K562 (cell line): ENCODE measurements at regions not wholly inside any gene's neighbourhood (a gene's known extent, or its start where the extent isn't known, plus 50 kb on each side); places are given as distances from the start of the nearest gene placed in this dataset.

Experiments used
- ATAC-seq: fragments of 200-7000 bp; cut with Tn5 transposase; 3 replicates; pipeline ENCODE4 v1.9.1; 2020; ENCODE audit warnings: moderate library complexity
- BruUV-seq: library from RNA; stranded (reverse); fragments of 400-500 nt; replicated peaks from 2 replicates; lab custom pipeline; 2021; lab: Mats Ljungman, UMichigan
- CTCF ChIA-PET: fragments of 300-600 bp; formaldehyde crosslinking; extraction: SDS; loops from one replicate; lab custom pipeline; 2021; ENCODE audit warnings: low intra/inter-chr PET ratio; lab: Yijun Ruan, JAX
- POLR2A ChIA-PET: fragments of 300-600, 350-650 bp; sonication (Branson Sonifier 250); formaldehyde crosslinking; extraction: SDS; loops from one replicate; lab custom pipeline; 2021; ENCODE audit warnings: antibody characterized with exemption, inconsistent platforms; lab: Yijun Ruan, JAX
- DNase-seq, 4 experiments: peaks; one replicate each; pipeline versions ENCODE4 v3.0.0 to v3.0.0-alpha.2; 2011 to 2018; ENCODE audit warnings: low spot score in 3 of 4, mixed read lengths in 3 of 4; ENCODE audit errors: extremely low read depth in 1 of 4
- FAIRE-seq: peaks from 2 replicates; lab custom pipeline; 2011; peaks lifted over from hg19 to GRCh38; lab: Jason Lieb, UNC
- H2AFZ ChIP-seq: 2 replicates; pipeline ENCODE4 v1.6.0; 2011; ENCODE audit warnings: low read depth, low read length, control low read depth, inconsistent platforms
- H3K27ac ChIP-seq: fragments of 200-600 bp; 3 replicates; pipeline ENCODE4 v1.8.0; 2011; ENCODE audit warnings: low read depth, mild to moderate bottlenecking, control low read depth, inconsistent platforms, low read length, moderate library complexity, mixed read lengths; ENCODE audit errors: extremely low read depth
- H3K27me3 ChIP-seq, 2 experiments: fragments of 300-600 bp in 1 of 2; 2 replicates in 1 of 2; 3 replicates in 1 of 2; pipeline versions ENCODE4 v1.6.0 to v1.8.0; 2011; ENCODE audit warnings: inconsistent platforms in 2 of 2, low read length in 2 of 2, mild to moderate bottlenecking in 1 of 2, mixed read lengths in 1 of 2, moderate library complexity in 1 of 2; ENCODE audit not compliant: control insufficient read depth in 2 of 2, insufficient read depth in 2 of 2
- H3K36me3 ChIP-seq: fragments of 300-600 bp; 3 replicates; pipeline ENCODE4 v1.8.0; 2011; ENCODE audit warnings: mild to moderate bottlenecking, low read length, inconsistent platforms; ENCODE audit not compliant: control insufficient read depth, insufficient read depth
- H3K4me1 ChIP-seq, 2 experiments: fragments of 200-600 bp in 1 of 2; replicated peaks in 1 of 2; 2 replicates in 1 of 2; 3 replicates in 1 of 2; pipeline versions ENCODE4 v1.5.1 to v1.8.0; 2011; ENCODE audit warnings: inconsistent platforms in 2 of 2, low read length in 2 of 2, mild to moderate bottlenecking in 1 of 2, mixed read lengths in 1 of 2, moderate library complexity in 1 of 2; ENCODE audit not compliant: control insufficient read depth in 2 of 2, insufficient read depth in 2 of 2
- H3K4me2 ChIP-seq: 2 replicates; pipeline ENCODE4 v1.6.1; 2011; ENCODE audit warnings: low read length, control low read depth, inconsistent platforms, mixed read lengths; ENCODE audit not compliant: insufficient read depth
- H3K4me3 ChIP-seq: fragments of 200-600 bp; sonication (generic), shearing (Covaris generic); 2 replicates; pipeline ENCODE4 v1.5.1; 2016; ENCODE audit warnings: control low read depth, inconsistent platforms
- H3K79me2 ChIP-seq: fragments of 200-600 bp; 3 replicates; pipeline ENCODE4 v1.8.0; 2011; ENCODE audit warnings: low read length, inconsistent platforms; ENCODE audit not compliant: control insufficient read depth, insufficient read depth
- H3K9ac ChIP-seq, 2 experiments: 2 replicates each; pipeline versions ENCODE4 v1.6.0 to v1.6.1; 2011; ENCODE audit warnings: low read depth in 2 of 2, low read length in 2 of 2, control low read depth in 1 of 2, inconsistent platforms in 1 of 2, mild to moderate bottlenecking in 1 of 2, mixed read lengths in 1 of 2; ENCODE audit not compliant: insufficient read depth in 1 of 2
- H3K9me1 ChIP-seq: one replicate; pipeline ENCODE4 v1.6.0; 2011; ENCODE audit warnings: inconsistent platforms, mild to moderate bottlenecking, low read length, moderate library complexity; ENCODE audit not compliant: control insufficient read depth, insufficient read depth
- H3K9me3 ChIP-seq: replicated peaks from 2 replicates; pipeline ENCODE4 v1.5.1; 2011; ENCODE audit warnings: low read depth, low read length, inconsistent platforms; ENCODE audit not compliant: control insufficient read depth, insufficient read depth
- H4K20me1 ChIP-seq: replicated peaks from 2 replicates; pipeline ENCODE4 v1.6.1; 2011; ENCODE audit warnings: low read length, inconsistent platforms, mixed read lengths; ENCODE audit not compliant: control insufficient read depth, insufficient read depth
- CBX1 ChIP-seq: sonication (generic); IDR thresholded peaks from 2 replicates; pipeline ENCODE4 v1.6.1; 2016; ENCODE audit warnings: antibody characterized with exemption, low read depth, mild to moderate bottlenecking
- DPF2 ChIP-seq: fragments of 450-650 bp; IDR thresholded peaks from 2 replicates; pipeline ENCODE4 v1.6.1; 2016
- EGR1 ChIP-seq: fragments of 450-650 bp; conservative IDR thresholded peaks from 2 replicates; pipeline ENCODE4 v1.6.1; 2017; ENCODE audit warnings: mild to moderate bottlenecking
- ETV6 ChIP-seq, 3 experiments: fragments of 150-350 bp in 1 of 3; sonication (generic) in 1 of 3; formaldehyde crosslinking in 1 of 3; IDR thresholded peaks; 2 replicates each; pipeline versions ENCODE4 v1.6.1 to v1.8.0; 2014 to 2022; ENCODE audit warnings: borderline replicate concordance in 2 of 3, low read depth in 2 of 3, antibody characterized with exemption in 1 of 3, low read length in 1 of 3, mild to moderate bottlenecking in 1 of 3, missing genetic modification reagents in 1 of 3
- NFIX ChIP-seq: fragments of 250-450 bp; sonication (Bioruptor Pico); IDR thresholded peaks from 2 replicates; pipeline ENCODE4 v1.4.0; 2020; ENCODE audit warnings: low read depth, mild to moderate bottlenecking, moderate library complexity
- NRF1 ChIP-seq, 2 experiments: fragments of 450-650 bp; IDR thresholded peaks in 1 of 2; conservative IDR thresholded peaks in 1 of 2; 2 replicates each; pipeline ENCODE4 v1.6.1; 2014; ENCODE audit warnings: mild to moderate bottlenecking in 2 of 2
- TAL1 ChIP-seq: fragments of 450-650 bp; IDR thresholded peaks from 2 replicates; pipeline ENCODE4 v1.6.1; 2016; ENCODE audit warnings: mild to moderate bottlenecking
- ZBED1 ChIP-seq: IDR thresholded peaks from 2 replicates; pipeline ENCODE4 v1.6.1; 2014
- ZFX ChIP-seq: sonication (generic); formaldehyde crosslinking; IDR thresholded peaks from 2 replicates; pipeline ENCODE4 v1.8.0; 2022; ENCODE audit warnings: mild to moderate bottlenecking, missing genetic modification reagents, moderate library complexity
- ZNF12 ChIP-seq: sonication (generic); formaldehyde crosslinking; IDR thresholded peaks from 2 replicates; pipeline ENCODE4 v1.4.0; 2020; ENCODE audit warnings: mild to moderate bottlenecking, missing genetic modification reagents
- ZNF197 ChIP-seq: fragments of 200-800 bp; sonication (Bioruptor generic); IDR thresholded peaks from 2 replicates; pipeline ENCODE4 v1.6.1; 2016; ENCODE audit warnings: low read depth, missing genetic modification characterization, missing compliant biosample characterization
- ZNF23 ChIP-seq: fragments of 250-450 bp; sonication (Bioruptor Pico); IDR thresholded peaks from 2 replicates; pipeline ENCODE4 v1.4.0; 2020; ENCODE audit warnings: mild to moderate bottlenecking
- ZNF589 ChIP-seq: fragments of 200-800 bp; sonication (Bioruptor generic); IDR thresholded peaks from 2 replicates; pipeline ENCODE4 v1.6.1; 2016; ENCODE audit warnings: low read depth, missing genetic modification characterization, missing compliant biosample characterization
- in situ Hi-C: fragments of 300-500 bp; cut with MboI; formaldehyde crosslinking; loops from 4 replicates; pipeline ENCODE4 v1.15.0; 2018; ENCODE audit warnings: inconsistent platforms, mixed read lengths
- intact Hi-C: fragments of 100-400 bp; cut with micrococcal nuclease; formaldehyde crosslinking; loops from 2 replicates; pipeline ENCODE4 v1.14.2; 2022

- in situ Hi-C loops, result no loop called here
- Histone ChIP-seq H4K20me1 (no peaks in the 10 kb centered on the region), H3K36me3 (no peaks in the 10 kb centered on the region), H3K9me1 (no peaks in the 10 kb centered on the region), H3K79me2 (no peaks in the 10 kb centered on the region), H3K9me3 (no peaks in the 10 kb centered on the region; the same call in 1 of the 2 replicates), H3K27ac (no peak overlapping the region), H3K4me1 (no peaks in the 10 kb centered on the region), H2AFZ (no peak overlapping the region), H3K4me3 (no peak overlapping the region), H3K4me2 (no peak overlapping the region)
- intact Hi-C loops, result no loop called here
- FAIRE-seq (no peak), DNase-seq (no peak)
- no TSS peak for BruUV-seq
- TF ChIP-seq ZNF23 (CRISPR knock-in tag), result no peak
- TF ChIP-seq TAL1, result no peak
- no peak for TF ChIP-seq ZFX (CRISPR knock-in tag)
- no peak for TF ChIP-seq EGR1
- no peak for TF ChIP-seq ZBED1
- no peak for TF ChIP-seq ETV6 (IDR thresholded peaks at IDR 0.05; ENCODE audit: borderline replicate concordance in 1 of 2, low read depth in 2 of 2, low read length in 1 of 2)
- no peak for TF ChIP-seq ETV6 (CRISPR knock-in tag; IDR thresholded peaks at IDR 0.05; ENCODE audit: borderline replicate concordance)
- no peak for TF ChIP-seq NFIX (CRISPR knock-in tag)
- TF ChIP-seq ZNF589, result no peak
- TF ChIP-seq ZNF12 (CRISPR knock-in tag), result no peak
- no peak for TF ChIP-seq DPF2
- TF ChIP-seq CBX1, result no peak
- TF ChIP-seq ZNF197 (CRISPR knock-in tag), result no peak
- TF ChIP-seq NRF1 (conservative IDR thresholded peaks at IDR 0.05 in 1 of 2, IDR thresholded peaks at IDR 0.05 in 1 of 2), result no peak
- TF ChIP-seq, all 486 proteins: peak for 0
- ChIA-PET POLR2A (no interaction called here), CTCF (no interaction called here)
- no peaks in the 10 kb centered on the region for H3K27me3 ChIP-seq
- no peak for ATAC-seq
- no peak overlapping the region for H3K9ac ChIP-seq
These were observed 153.8 kb downstream of the MRPL39 start for GRCh38 chr21:25453524-25453923.
